C1 segment of cervical spinal cord (tissue), 14 donors: ENCODE measurements at regions not wholly inside any gene's neighbourhood (a gene's known extent, or its start where the extent isn't known, plus 50 kb on each side); places are given as distances from the start of the nearest gene placed in this dataset.
A peak's percentile ranks its signal among the peaks of the same experiment; 100 is the strongest.

Experiments used
- DNase-seq, 14 donors: peaks; one replicate each; lab custom pipeline; 2025; lab: John Stamatoyannopoulos, UW

DNA sequence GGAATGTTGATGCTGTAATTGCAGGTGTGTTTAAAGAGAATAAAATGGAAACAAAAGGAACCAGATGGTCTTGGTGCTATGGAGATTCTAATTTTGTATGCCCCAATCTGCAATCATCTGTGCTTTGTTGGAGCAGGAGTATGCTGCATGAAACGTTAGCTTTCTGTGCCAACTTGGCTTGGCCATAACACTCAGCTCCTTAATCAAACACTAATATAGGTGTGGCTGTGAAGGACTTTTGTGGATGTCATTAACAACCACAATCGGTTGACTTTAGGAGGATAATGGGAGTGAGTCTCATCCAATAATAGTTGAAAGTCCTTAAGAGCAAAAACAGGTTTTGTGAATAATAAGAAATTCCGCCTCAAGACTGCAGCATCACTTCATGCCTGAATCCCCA, 399.2 kb downstream of the NLGN4X start:
- DNase-seq = no peak

DNA sequence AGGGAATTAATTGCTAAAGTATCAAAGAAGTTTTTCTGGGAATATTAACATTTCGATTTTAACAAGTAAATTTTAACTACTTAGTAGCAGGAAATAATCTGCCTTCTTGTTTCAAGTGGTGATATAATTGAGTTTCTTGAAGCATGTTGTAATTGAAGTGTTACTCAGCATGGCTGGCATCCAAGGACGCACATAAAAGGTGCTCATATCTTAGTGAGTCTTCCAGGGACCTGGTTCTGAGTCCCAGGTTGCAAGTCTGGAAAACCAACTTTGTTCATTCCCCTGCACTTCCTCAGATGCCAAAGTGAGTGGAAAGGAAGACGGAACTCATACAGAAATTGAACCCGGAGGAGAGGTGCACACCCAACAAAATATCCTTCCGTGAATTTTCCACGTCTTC, 399.6 kb downstream of the NLGN4X start:
- DNase-seq = no peak

DNA sequence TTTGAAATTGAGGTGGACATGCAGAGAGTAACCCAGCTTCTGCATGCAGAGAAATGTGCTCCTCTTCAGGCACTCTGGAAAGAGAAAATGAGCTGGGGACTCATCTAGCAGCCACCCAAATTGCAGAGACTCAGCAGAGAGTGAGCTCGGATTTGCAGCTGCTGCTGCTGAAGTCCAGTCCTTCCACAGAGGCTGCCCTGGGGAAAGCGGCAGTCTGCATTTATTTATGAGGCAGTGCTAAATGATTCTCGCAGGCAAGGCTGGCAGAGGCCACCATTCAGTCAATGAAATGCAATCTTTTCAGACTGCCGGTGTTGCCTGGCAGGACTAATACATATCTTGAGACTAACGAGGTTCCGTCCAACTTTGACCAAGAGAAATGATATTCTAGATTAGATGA, 404.8 kb downstream of the NLGN4X start:
- peak in 2 of 14 donors; percentile 1 for DNase-seq

GRCh38 chrX:5810636-5811035, 418.0 kb downstream of the NLGN4X start:
- DNase-seq = no peak

DNA sequence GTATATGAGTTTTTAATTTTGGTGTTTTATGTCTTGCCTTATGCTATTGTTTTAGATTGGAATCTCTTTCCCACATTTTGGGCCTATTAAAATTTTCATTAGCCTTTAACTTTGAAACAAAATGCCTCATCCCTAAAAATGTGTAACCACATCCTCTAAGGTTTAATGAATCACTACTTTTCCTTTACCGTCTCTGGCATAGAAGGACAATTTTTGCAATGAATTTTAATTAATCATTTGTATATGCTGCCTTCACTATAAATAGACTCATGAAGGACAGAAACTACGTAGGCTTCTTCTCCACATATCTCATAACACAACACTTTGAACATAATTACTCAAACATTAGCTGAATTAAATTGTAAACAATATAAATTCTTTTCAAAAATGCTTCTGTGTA, 421.5 kb downstream of the NLGN4X start:
- DNase-seq = no peak

- DNase-seq = no peak
Observed at GRCh38 chrX:5802391-5802790, 426.3 kb downstream of the NLGN4X start.

GRCh38 chrX:5791721-5792120, 436.9 kb downstream of the NLGN4X start:
- DNase-seq = no peak

GRCh38 chrX:5788910-5789309, 439.8 kb downstream of the NLGN4X start:
- DNase-seq = no peak

DNA sequence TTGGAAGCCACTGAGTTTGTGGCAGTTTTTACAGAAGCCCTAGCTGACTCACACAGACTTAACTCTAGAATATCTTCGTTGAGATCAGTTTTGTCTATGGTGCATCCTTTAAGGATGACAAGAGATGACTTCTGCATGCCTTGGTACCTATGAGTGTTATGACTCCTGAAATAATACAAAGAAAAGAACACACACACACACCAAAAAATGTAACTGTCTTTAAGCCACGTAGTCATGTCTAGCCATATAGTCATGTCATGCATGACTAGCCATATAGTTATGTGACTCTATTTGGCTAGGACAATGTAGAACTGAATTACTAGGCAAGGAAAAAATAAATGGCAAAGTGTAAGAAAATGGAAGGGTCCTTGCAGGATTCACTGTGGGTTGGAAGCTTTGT, 447.8 kb downstream of the NLGN4X start:
- DNase-seq = no peak

GRCh38 chrX:5775846-5776430, 452.7 kb downstream of the NLGN4X start:
- DNase-seq = peak in 3 of 14 donors; percentile 1 to 17 (median 2)

GRCh38 chrX:5774446-5774845, 454.2 kb downstream of the NLGN4X start:
- DNase-seq = no peak

GRCh38 chrX:5771441-5771840, 457.2 kb downstream of the NLGN4X start:
- DNase-seq = no peak

GRCh38 chrX:5756616-5757015, 472.1 kb downstream of the NLGN4X start:
- DNase-seq = no peak

DNA sequence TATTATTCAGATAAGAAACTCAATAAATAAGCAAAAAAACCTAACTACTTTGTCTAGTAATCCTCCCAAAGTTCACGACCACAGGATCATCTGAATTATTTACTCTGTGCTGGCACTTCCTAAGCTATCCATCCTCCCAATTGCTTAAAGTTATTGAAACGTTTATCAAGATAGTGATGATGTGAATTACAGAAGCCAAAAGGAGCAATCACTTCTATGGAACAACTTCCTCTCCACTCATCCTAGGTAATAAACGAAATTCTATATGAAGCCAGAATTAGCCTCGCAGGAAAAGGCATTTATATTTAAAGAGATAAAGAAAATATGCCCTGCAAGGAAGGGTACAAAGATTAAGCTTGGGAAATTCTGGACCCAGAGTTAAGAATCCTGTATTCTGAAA, 475.4 kb downstream of the NLGN4X start:
- no peak for DNase-seq

DNA sequence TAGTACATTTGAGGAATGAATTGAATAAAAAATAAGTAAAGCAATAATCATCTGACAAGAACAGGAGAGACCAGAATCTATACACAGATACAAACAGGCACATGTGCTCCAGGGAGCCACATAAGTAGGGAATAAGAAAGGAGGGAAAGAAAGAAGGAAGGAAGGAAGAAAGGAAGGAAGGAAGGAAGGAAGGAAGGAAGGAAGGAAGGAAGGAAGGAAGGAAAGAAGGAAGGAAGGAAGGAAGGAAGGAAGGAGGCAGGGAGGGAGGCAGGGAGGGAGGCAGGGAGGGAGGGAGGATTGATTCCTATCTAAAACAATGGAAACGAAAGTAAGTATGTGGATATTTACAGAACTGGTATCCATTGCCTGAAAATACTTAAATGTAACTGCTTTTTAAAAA, 475.8 kb downstream of the NLGN4X start:
- no peak for DNase-seq

DNA sequence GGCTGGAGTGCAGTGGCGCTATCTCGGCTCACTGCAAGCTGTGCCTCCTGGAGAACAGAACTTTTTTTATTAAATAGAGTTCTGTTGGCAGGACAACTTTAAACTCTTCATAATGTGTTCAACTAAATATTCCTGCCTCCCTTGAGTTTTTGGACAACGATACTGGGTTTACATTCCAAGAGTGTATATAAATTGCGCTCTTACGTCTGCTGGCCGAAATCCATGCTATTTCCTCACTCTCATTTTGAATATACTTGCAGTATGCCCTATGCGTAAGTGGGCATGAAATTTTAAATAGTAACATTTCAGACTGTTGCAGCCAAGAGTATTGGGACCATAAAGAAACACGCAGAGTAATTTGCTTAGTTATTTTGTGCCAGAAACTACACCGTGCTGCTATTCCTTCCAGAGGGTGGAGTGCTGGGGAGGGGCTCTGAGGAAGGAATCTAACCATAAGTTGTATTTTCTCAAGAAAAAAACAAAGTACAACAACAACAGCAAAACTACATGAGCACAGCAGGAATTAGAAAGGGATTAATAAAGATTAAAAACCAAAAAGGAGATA, 480.0 kb downstream of the NLGN4X start:
- DNase-seq = no peak

DNA sequence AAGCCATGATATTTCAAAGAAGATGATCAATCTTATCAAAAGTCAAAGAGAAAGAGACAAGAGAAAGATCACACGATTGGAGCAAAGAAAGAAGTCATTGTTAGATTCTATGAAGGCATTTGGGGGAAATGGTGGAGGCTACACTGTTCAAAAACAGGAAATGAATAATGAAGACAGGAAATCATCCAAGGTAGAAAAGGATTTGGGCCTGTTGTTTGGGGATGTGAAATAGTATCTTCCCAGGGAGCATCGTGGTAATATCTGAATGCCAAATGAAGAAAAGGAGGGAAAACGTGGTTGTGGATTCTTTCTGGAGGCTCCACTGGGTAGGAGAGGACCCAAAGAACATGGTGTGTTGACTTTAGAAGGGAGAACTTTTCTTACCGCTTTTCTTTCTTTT, 482.4 kb downstream of the NLGN4X start:
- DNase-seq = no peak

- DNase-seq = no peak
Observed at GRCh38 chrX:5733501-5733900, 495.2 kb downstream of the NLGN4X start.

DNA sequence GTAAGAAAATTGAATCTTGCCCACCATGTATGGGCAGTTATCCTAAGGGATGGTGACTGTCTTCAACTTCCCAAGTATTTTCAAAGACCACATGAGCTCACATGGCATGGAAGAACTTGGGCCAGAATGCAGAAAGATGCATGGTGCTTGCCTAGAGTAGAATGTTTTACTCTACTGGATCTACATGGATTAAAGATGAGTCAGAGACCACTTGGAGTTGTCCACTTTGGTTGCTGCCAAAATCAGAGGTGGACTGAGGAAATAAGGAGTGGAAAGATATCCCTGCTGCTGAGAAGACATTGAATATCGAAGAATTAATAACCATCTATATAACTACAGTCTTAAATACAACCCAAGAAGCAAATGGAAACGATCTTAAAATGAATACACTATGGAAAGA, 498.1 kb downstream of the NLGN4X start:
- DNase-seq = no peak

DNA sequence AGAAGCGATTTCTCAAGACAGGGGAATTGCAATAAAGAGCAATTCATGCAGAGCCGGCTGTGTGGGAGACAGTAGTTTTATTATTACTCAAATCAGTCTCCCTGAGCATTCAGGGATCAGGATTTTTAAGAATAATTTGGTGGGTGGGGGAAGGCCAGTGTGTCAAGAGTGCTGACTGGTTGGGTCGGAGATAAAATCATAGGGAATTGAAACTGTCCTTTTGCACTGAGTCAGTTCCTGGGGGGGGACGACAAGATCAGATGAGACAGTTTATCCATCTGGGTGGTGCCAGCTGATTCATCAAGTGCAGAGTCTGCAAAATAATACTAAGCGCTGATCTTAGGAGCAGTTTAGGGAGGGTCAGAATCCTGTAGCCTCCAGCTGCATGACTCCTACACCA, 502.4 kb downstream of the NLGN4X start:
- DNase-seq = peak in 2 of 14 donors; percentile 1 to 27

DNA sequence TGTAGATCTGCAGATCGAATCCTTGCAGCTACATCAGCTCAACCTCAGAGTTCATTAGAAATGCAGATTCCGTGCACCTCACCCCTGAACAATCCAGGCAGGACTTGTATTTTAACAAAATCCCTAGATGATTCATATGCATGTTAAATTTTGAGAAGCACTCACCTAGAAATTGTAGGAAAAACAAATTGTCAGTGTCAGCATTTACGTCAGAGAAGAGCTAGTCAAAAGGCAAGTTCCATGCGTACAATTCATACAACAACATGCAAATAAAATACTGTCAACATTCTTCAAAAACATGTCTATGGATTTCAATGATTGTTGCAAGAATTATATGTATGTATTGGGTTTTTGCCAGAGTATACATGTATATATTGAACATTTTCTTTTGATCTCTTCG, 504.5 kb downstream of the NLGN4X start:
- no peak for DNase-seq

- DNase-seq = no peak
Observed at GRCh38 chrX:5718651-5719050, 510.0 kb downstream of the NLGN4X start.

DNA sequence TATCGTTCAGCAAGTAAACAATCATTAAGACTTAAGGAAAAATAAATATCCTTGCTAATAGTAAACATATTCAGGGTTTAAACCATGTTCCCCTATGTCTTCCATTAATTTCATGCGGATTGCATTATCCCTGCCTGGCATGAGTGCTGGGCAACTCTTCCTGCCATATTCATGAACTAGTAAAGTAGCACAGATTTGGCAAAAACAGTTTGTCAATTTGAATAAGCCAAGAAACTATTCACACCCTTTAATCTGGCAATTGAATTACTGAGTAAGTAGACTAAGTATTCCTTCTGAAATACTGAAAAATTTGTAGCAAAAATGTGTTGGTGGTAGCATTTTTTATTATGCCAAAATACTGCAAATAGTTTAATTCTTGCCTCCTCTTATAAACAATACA, 512.0 kb downstream of the NLGN4X start:
- no peak for DNase-seq

DNA sequence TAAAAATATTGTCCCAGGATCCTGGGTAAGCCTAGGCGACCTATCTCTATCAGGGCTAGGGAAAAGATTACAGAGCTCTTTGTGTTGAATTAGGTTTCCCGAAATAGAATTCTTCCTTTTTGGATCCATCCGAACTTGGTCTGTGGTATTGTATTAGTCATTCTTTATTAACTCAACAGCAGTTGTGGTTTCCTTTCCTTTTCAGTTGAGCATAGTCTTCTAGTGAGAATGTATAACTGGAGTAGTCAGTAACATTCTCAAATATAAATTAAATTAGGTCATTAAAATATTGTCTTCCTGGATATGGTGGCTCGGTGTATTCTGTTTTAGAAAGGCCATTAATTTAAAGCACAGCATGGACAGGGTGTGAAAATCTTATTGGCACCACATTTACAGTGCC, 520.4 kb downstream of the NLGN4X start:
- DNase-seq = no peak
